GM21360 (cell line): ENCODE measurements at regions not wholly inside any gene's neighbourhood (a gene's known extent, or its start where the extent isn't known, plus 50 kb on each side); places are given as distances from the start of the nearest gene placed in this dataset.
"Not testable (repeated sequence)": the region's sequence is repeated elsewhere in the genome, so short reads cannot be mapped to it uniquely, and the experiment has no call there.

Experiments
- ATAC-seq: cut with Tn5 transposase; IDR thresholded peaks from one replicate; pipeline ENCODE4 v1.9.1; 2021; ENCODE audit warnings: mild to moderate bottlenecking, moderate library complexity; ENCODE audit not compliant: unreplicated experiment

GRCh38 chr3:127045435-127046045, 62.6 kb downstream of the PLXNA1 start:
- ATAC-seq, result no peak

- not testable (repeated sequence) for ATAC-seq
Measured at GRCh38 chr3:127046690-127047089, 63.8 kb downstream of the PLXNA1 start.

DNA sequence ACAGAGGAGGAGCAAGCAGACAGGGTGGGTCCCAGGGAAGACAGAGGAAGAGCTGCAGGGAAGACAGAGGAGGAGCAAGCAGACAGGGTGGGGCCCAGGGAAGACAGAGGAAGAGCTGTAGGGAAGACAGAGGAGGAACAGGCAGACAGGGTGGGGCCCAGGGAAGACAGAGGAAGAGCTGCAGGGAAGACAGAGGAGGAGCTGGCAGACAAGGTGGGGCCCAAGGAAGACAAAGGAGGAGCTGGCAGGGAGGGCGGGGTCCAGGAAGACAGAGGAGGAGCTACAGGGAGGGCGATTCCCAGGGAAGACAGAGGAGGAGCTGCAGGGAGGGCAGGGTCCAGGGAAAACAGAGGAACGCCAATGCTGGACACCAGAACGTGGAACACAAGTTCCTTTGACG, 66.5 kb downstream of the PLXNA1 start:
- ATAC-seq, result no peak

- ATAC-seq, result no peak
Measured at GRCh38 chr3:127050733-127051132, 67.8 kb downstream of the PLXNA1 start.

DNA sequence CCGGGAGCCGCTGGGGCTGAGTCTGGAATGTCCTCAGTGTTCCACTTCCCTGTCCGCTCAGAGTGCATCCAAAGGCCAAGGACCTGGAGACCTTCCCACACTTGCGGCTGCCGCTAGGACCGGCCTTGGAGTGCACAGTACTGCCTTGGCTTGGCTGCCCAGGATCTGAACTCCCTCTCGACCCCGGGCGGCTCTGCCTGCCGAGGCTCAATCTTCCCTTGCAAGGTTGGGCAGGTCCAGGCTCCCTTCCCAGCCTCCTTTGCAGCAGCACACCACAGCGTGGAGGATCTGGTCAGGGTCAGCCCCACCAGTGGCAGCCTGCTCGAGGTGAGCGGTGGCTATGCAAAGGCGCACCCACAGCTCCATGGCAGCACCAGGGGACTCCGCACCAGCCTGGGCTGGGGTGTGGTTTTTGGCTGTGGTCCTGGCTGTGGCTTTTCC, 69.2 kb downstream of the PLXNA1 start:
- ATAC-seq, result no peak

GRCh38 chr3:127053026-127053425, 70.1 kb downstream of the PLXNA1 start:
- no peak for ATAC-seq

DNA sequence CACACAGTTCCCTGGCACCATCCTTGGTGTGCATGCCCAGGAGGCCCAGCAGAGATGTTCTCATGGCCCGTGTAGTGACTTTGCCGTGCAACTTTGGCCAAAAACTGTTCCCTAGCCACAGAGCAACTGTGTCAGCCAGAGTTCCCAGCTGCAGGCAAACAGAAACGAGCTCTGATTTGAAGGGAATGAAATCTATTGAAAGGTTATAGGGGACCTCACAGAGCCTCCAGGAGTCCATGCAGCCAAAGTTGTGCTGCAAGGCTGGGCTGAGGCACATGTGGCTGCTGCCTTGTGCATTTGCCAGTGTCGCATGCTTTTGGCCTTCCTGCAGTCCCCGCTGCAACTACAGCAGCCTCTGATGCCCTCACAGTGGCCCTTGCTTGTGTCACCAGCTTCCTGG, 70.5 kb downstream of the PLXNA1 start:
- ATAC-seq, result no peak

GRCh38 chr3:127053979-127054378, 71.1 kb downstream of the PLXNA1 start:
- ATAC-seq, result no peak

GRCh38 chr3:127056281-127056680, 73.4 kb downstream of the PLXNA1 start:
- no peak for ATAC-seq

GRCh38 chr3:127056976-127057375, 74.1 kb downstream of the PLXNA1 start:
- ATAC-seq, result no peak

DNA sequence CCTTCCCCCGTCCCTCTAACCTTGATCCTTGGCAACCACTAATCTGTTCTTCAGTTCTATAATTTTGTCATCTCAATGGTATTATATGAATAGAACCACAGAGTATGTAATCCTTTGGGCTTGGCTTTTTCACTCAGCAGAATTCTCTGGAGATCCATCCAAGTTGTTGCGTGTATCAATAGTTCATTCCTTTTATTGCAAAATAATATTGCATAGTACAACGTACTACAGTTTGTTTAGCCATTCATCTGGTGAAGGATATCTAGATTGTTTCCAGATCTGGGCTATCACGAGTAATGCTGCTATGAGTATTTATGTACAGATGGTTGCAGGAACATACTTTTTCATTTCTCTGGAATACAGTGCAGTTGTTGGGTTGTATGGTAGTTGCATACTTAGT, 76.2 kb downstream of the PLXNA1 start:
- ATAC-seq, result no peak

DNA sequence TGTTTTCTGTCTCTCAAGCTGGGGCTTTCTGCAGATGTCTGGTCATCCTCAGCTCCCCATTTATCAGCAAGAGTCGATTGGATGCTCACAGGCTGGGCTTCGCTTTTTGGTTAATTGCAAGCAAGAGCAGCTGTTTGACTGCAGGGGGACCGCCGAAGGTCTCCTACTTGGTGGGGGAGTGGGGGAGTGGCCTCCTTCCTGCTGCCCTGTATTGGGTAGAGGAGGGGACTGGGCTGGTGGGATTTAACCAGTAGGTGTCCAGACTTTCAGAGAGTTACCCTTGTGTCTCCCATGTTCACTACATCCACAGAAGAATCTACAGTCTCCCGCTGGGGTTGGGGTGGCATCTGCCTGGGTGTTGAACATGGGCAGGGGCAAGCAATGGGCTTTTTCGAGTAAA, 78.7 kb downstream of the PLXNA1 start:
- no peak for ATAC-seq

GRCh38 chr3:127062926-127063325, 80.0 kb downstream of the PLXNA1 start:
- ATAC-seq, result no peak

DNA sequence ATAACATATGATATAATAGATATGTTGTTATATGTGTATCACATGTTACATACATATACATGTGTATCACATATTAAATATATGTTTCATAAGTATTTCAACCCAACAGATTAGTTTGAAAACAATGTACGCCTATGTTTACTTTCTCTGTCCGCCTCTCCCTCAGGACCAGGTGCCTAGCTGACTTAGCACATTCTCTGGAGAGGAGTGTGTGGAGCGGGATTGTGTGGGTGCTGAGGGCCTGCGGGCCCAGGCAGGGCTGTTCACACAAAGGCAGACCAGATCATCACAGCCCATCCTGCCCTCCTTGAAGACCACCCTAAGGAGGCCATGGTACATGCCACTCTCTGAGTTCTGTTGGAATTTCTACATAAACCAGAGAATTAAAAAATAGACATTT, 81.0 kb downstream of the PLXNA1 start:
- ATAC-seq, result no peak

DNA sequence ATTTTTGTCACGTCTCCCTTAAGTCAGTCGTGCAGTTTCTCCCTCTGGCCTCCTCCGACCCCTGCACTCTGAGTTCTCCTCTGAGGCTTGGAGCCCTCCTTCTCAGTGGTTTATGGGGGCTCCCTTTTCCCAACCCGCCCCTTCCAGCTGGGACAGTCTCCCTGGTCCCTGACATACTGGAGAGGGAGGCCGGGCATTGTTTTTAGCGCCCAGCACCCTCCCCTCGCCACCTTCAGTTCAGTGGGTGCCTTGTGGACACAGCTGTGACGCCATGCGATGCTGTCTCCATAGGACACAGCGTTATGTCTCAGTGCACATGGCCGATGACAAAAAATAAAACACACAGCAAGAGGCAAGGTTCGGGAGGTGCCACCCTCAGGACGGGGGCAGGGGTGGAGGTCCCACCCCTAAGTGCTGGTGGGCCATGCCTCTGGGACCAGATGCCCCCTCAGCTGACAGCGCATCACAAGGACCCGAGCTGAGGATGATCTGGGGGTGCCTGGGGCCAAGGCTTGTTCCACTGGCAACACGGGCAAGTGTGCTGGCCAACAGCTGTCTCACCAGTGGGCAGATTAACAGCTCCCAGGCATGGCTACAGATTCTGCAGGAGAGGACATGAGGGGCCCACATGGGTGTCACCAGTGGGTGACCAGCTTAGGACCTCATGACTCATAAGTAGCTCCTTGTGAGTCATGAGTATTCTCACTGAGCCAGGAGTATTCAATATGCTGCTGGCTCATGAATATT, 81.6 kb downstream of the PLXNA1 start:
- no peak for ATAC-seq

DNA sequence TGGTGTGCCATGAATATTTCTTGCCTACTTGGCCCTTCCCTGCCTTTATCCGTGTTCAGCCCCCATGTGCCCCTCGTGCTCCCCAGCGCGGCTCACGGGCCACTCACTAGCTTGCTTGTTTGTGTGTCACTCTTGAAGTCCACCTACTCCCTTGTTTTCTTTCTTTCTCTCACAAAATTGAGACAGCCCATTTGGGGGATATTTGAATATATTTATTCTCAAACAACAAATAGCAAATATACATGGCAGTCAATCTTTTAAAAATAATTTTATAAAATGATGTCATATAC, 82.2 kb downstream of the PLXNA1 start:
- ATAC-seq, result no peak

DNA sequence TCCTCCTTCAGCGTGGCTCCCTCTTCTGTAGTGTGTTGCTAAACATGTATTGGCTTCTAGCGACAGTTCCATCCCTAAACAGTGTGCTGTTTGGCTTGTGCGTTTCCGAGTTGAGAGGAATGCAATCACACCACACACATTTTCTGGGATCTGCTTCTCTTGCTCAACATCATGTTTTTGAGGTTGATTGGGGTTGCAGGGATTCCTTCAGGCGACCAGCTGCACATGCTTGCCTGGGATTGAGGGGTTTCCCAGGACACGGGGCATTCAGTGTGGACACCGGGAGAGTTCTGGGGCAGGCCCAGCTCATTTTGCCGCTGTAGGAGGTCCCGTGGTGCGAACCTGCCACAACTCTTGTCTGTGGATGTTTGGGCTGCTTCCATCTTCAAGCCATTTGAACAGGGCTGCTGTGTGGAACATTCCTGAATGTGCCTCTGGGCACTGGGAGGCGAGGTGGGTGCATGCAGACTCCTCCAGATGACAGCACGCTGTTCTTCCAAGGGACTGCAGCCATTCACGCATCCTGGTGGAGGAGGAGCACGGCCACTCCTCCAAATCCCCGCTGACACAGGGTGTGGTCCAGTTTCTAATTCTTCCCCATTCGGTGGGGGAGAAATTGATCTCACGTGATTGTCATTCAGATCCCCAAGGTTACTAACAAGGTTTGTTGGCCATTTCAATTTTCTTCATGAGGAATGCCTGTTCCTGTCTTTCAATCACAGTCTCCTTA, 82.8 kb downstream of the PLXNA1 start:
- no peak for ATAC-seq

DNA sequence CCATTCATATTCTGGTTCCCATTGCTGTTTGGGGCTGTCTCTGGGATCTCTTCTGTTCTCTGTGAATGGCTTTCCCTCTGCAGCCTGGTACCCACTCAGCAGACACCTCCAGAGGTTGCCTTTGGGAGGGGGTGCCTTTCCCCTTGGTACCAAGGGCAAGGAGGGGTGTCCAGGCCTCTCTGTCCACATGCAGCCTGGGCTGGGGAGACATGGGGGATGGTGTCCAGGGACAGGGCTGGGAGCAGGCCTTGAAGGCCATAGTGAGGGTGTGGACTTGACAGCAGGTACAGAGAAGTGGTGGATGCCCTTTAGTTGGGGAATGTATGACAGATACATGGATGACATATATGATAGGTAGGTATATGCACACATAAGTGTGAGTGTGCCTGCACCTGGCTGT, 83.7 kb downstream of the PLXNA1 start:
- no peak for ATAC-seq

- ATAC-seq, result no peak
Measured at GRCh38 chr3:127067116-127067910, 84.4 kb downstream of the PLXNA1 start.

DNA sequence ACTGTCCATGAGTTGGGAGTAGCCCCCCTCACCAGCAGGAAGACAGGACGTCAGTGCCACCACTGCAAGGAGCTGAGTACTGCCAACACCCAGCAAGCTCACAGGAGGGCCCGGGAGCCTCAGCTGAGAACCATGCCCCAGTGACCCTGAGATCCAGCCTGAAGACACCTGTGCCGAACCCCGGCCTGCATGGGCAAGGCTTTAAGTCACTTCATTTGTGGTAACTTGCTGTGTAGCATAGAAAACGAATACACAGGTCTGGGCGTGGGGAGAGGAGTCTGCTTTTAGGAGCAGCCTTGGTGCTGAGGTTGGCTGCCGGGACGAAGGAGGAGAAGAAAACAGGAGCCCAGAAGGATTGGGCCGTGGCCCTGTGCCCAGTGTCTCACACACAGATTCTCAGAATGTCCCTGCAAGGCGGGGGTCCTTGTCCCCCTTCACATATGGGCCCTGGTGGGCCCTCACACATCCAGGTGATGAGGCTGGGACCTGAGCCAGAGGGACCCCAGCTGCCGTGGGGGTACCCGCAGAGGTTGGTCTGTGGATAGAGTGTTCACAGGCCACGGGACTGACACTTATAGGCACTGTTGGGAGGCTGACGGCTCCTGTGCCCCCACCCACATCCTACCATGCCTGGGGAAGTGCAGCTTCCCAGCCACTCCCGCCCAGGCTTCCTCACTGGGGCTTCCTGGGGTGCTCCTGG, 85.3 kb downstream of the PLXNA1 start:
- ATAC-seq, result no peak

DNA sequence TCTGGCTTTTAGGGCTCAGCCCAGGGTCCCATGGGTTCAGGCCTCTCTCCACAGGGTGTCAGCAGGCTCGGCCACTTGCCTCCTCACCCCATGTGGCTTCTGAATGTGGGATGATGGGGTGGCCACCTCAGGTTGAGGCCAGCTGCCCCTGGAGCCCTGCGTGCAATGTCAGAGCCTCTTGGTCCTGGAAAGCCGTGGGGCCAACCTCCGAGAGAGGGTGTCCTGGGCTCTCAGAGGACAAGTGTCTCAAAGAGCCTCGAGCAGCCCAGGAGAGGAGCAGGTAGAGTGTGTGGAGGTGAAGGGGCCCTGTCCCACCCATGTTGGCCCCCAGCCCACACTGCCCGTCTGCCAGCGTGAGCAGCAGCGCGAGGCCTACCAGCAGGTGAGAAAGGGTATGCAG, 86.0 kb downstream of the PLXNA1 start:
- no peak for ATAC-seq
